ENCODE measurements at regions not wholly inside any gene's neighbourhood (a gene's known extent, or its start where the extent isn't known, plus 50 kb on each side); places are given as distances from the start of the nearest gene placed in this dataset.

DNA sequence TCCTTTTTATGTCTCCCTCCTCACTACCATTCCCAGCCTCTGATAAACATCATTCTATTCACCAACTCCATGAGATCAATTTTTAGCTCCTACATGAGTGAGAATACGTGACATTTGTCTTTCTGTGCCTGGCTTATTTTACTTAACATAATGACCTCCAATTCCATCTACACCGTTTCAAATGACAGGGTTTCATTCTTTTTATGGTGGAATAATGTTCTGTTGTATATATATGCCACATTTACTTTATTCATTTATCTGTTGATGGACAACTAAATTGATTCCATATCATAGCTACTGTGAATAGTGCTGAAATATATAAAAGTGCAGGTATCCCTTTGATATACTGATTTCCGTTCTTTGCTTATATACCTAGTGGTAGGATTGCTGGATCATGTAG is 503.9 kb downstream of the SMARCA1 start:
- in situ Hi-C loops (cut with MboI; ENCODE audit: low sequenced_read_pairs, unreplicated experiment) = no loop called here
- DNase-seq (ENCODE audit: low spot score) = no peak
- TF ChIP-seq, protein P1, sequence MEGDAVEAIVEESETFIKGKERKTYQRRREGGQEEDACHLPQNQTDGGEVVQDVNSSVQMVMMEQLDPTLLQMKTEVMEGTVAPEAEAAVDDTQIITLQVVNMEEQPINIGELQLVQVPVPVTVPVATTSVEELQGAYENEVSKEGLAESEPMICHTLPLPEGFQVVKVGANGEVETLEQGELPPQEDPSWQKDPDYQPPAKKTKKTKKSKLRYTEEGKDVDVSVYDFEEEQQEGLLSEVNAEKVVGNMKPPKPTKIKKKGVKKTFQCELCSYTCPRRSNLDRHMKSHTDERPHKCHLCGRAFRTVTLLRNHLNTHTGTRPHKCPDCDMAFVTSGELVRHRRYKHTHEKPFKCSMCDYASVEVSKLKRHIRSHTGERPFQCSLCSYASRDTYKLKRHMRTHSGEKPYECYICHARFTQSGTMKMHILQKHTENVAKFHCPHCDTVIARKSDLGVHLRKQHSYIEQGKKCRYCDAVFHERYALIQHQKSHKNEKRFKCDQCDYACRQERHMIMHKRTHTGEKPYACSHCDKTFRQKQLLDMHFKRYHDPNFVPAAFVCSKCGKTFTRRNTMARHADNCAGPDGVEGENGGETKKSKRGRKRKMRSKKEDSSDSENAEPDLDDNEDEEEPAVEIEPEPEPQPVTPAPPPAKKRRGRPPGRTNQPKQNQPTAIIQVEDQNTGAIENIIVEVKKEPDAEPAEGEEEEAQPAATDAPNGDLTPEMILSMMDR (IDR thresholded peaks at IDR 0.05; ENCODE audit: borderline replicate concordance, control extremely low read depth, extremely low read depth, insufficient read depth, missing control alignments) = no peak

DNA sequence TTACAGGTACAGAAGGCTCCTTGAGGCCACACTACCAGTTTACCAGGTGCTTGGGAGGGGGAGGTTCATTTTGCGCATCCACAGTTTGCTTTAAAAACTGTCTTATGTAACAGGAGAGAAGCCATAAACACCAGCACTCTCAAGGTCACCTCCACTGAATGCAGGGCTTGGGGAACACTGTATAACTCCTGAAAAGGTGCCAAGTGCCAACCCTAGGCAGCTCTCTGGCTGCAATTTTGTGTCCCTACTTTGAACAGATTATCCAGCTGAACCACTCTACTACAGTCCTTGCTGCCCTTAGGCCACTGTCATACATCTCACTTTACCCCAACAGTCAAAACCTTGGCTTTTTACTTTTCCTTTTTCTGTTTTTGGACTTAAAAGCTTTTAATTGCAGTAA is 507.9 kb downstream of the SMARCA1 start:
- in situ Hi-C loops (cut with MboI; ENCODE audit: low sequenced_read_pairs, unreplicated experiment) = no loop called here
- DNase-seq (ENCODE audit: low spot score) = no peak
- TF ChIP-seq, protein P1 (IDR thresholded peaks at IDR 0.05; ENCODE audit: borderline replicate concordance, control extremely low read depth, extremely low read depth, insufficient read depth, missing control alignments) = no peak

DNA sequence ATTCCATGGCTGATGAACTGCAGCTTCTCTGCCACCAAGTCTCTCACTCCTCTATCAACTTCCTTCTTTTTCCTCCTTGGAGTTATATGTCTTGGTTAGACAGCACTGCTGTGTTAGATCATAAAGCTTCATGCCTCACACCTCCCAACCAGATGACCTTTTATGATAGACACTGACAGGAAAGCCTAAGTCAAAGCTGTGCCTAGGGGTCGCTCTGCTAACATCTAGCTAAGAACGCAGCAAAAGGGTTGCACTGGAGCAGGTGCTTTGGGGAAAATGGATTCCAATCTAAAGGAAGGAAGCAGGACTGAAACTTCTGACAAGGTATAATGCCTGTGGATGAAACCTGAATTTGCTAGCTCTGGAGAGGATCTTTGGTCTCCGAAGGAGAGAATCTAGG is 509.7 kb downstream of the SMARCA1 start:
- in situ Hi-C loops (cut with MboI; ENCODE audit: low sequenced_read_pairs, unreplicated experiment) = no loop called here

DNA sequence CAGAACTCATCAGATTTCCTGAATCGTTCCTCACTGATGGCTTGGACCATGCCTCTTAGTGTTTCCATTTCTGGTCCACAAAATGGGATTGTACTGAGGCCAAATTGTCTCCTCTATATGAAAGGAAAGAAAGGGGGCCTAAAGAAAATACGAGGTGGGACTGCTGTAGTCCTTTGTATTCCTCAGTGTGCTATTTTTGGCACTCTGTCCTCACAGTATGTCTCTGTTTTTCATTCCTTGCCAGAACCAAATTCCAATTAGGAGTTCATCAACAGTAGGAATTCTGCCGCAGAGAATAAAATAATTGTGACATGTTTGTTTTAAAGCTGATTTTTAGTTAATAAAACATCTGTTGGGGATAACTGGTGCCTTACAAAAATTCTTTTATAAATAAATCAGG is 515.7 kb downstream of the SMARCA1 start:
- TF ChIP-seq, protein P1 (IDR thresholded peaks at IDR 0.05; ENCODE audit: borderline replicate concordance, control extremely low read depth, extremely low read depth, insufficient read depth, missing control alignments) = no peak
- in situ Hi-C loops (cut with MboI; ENCODE audit: low sequenced_read_pairs, unreplicated experiment) = no loop called here
- no peak for DNase-seq (ENCODE audit: low spot score)

More for the DNA sequence above, 509.7 kb downstream of the SMARCA1 start:
- TF ChIP-seq, protein P1 (IDR thresholded peaks at IDR 0.05; ENCODE audit: borderline replicate concordance, control extremely low read depth, extremely low read depth, insufficient read depth, missing control alignments) = no peak
- DNase-seq (ENCODE audit: low spot score) = no peak

DNA sequence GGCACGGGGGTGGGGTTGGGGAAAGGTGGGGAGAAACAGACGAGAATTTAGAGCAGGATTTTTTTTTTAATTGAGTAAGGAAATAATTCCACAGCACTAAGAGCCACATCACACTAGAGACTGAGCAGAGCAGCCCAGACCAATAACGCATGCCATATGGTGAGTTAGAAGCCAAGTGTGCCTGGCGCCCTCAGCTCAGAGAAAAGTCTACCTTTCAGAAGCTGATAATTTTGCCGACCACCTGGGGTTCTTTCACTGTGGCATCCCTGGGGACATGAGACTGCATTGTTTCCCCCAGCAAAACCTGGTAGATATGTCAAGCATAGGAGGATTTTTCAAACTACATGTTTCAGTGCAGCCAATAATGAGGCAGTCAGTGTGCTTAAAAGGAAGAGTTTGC is 516.8 kb downstream of the SMARCA1 start:
- TF ChIP-seq, protein P1 (IDR thresholded peaks at IDR 0.05; ENCODE audit: borderline replicate concordance, control extremely low read depth, extremely low read depth, insufficient read depth, missing control alignments) = no peak
- no peak for DNase-seq (ENCODE audit: low spot score)
- in situ Hi-C loops (cut with MboI; ENCODE audit: low sequenced_read_pairs, unreplicated experiment) = no loop called here

DNA sequence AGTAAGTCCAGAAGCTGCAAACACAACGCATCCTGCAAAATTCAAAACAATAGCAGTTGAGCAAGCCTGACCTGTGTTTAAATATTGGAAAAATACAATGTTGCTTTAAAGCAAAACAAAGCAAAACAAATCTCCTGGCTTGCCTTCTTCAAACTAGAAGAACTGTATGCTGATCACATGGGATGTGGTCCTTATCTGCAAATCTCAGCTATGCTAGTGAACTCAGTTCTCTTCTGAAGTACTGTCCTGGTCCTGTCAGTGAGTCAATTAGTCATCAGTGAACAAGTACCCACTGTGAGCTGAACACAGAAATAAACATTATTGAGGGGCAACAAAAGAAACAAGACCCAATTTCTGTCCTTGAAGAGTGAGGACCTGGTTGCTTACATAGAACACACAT is 522.5 kb downstream of the SMARCA1 start:
- in situ Hi-C loops (cut with MboI; ENCODE audit: low sequenced_read_pairs, unreplicated experiment) = no loop called here
- TF ChIP-seq, protein P1 (IDR thresholded peaks at IDR 0.05; ENCODE audit: borderline replicate concordance, control extremely low read depth, extremely low read depth, insufficient read depth, missing control alignments) = no peak
- no peak for DNase-seq (ENCODE audit: low spot score)

DNA sequence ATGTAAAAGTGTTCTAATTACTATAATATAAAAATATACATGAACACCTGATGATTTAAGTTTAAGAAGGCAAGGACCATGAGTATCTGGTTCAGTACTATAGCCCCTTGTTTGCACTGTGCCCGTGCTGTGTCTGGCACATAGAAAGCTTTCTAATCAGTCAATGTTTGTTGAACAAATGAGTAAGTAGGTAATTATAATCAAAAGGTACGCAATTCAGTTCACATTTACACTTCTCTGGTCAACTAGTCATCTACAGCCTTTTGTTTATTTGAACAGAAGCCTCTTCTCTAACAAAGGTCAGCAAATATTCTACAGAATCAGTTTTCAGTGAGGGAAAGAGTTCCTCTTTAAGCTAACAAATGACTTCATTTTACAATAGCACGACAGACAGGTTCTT is 523.3 kb downstream of the SMARCA1 start:
- DNase-seq (ENCODE audit: low spot score) = no peak
- in situ Hi-C loops (cut with MboI; ENCODE audit: low sequenced_read_pairs, unreplicated experiment) = no loop called here
- TF ChIP-seq, protein P1 (IDR thresholded peaks at IDR 0.05; ENCODE audit: borderline replicate concordance, control extremely low read depth, extremely low read depth, insufficient read depth, missing control alignments) = no peak

Measured in GM13976 (cell line).